Raji (cell line): ENCODE measurements at regions not wholly inside any gene's neighbourhood (a gene's known extent, or its start where the extent isn't known, plus 50 kb on each side); places are given as distances from the start of the nearest gene placed in this dataset.

Experiments used
- POLR2A ChIP-seq: IDR thresholded peaks from 2 replicates; pipeline ENCODE4 v1.6.1; 2011; ENCODE audit warnings: low read depth, low read length, control low read depth; ENCODE audit not compliant: insufficient read depth

GRCh38 chr14:105938055-105938863, 411.9 kb downstream of the TMEM121 start:
- no peak for TF ChIP-seq POLR2A

GRCh38 chr14:105938959-105939358, 412.6 kb downstream of the TMEM121 start:
- no peak for TF ChIP-seq POLR2A

- no peak for TF ChIP-seq POLR2A
Observed at GRCh38 chr14:105939810-105940508, 413.6 kb downstream of the TMEM121 start.

- TF ChIP-seq POLR2A: no peak
Observed at GRCh38 chr14:105940534-105941225, 414.3 kb downstream of the TMEM121 start.

GRCh38 chr14:105941226-105942166, 415.1 kb downstream of the TMEM121 start:
- TF ChIP-seq POLR2A: no peak

GRCh38 chr14:105943973-105944602, 417.7 kb downstream of the TMEM121 start:
- TF ChIP-seq POLR2A: no peak

- no peak for TF ChIP-seq POLR2A
Observed at GRCh38 chr14:105944632-105945610, 418.5 kb downstream of the TMEM121 start.

GRCh38 chr14:105945896-105946295, 419.5 kb downstream of the TMEM121 start:
- TF ChIP-seq POLR2A: no peak

DNA sequence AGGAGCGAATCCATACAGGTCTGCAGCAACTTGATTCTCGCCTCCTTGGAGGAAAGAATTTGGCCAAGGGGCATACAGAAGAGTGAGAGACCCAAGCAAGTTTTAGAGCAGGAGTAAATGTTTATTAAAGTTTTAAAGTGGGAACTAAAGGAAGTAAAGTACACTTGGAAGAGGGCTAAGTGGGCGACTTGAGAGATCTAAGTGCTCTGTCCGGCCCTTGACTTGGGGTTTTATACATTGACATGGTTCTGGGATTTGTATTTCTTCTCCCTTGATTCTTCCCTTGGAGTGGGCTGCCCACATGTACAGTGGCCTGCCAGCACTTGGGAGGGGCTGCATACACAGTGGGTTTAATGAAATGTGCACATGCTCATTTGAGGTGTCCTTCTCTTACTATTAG, 421.2 kb downstream of the TMEM121 start:
- no peak for TF ChIP-seq POLR2A

DNA sequence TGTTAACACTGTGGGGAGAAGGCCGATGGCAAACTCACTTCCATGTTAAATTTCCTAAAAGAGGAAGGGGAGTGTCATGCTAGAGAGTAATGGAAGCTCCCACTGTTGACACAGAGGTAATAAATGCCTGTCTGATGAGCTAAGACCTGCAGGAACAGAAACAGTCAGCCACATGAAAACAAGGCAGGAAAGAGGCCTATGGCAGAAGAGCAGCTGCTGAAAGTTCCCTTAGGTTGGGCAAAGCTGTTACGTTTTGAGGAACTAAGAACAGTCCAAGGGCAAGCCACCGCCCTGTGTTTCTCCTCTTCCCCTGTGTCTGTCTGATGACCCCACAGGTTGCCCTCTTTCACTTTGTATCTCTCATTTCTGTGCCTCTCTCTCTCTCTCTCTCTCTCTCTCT, 422.6 kb downstream of the TMEM121 start:
- TF ChIP-seq POLR2A: peak; percentile 31; the same call in 1 of the 2 replicates

DNA sequence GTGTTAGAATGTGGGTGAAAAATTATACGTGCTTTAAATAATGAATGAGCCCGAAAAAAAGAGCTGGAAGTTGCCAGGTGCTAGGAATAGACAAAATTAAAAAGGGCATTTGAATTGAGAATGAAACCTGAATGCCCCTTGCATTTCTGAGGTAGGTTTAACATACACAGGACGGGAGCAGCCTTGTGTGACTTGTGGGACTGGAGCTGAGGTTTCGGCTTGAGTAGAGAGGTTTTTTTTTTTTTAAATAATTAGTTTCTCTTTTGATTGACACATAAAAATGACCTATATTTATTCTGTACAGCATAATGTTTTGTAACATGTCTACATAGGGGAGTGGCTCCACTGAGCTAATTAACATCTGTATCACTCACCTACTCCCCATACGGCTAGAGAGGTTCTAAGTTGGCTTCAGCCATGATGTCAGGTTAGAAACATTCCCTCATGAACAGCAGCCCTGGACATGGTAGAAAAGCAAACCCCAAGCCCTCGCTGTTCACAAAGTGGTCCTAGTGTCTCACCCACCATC, 424.0 kb downstream of the TMEM121 start:
- peak; percentile 39; the same call in 1 of the 2 replicates for TF ChIP-seq POLR2A

DNA sequence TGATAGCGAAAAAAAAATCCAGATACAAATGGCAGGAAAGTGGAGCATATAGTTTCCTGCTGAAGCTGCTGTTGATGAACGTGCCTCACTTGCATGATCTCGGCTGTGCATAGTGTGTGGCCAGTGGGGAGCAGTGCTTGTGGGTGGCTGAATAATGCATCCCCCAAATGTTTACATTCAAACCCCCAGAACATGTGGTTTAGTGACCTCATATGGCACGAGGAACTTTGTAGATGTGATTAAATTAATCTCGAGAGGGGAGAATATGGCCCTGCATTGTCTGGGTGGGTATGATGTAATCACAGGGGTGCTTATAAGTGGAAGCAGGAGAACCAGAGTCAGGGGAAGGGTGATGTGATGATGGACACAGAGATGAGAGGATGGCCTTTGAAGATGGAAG, 425.0 kb downstream of the TMEM121 start:
- TF ChIP-seq POLR2A: no peak

DNA sequence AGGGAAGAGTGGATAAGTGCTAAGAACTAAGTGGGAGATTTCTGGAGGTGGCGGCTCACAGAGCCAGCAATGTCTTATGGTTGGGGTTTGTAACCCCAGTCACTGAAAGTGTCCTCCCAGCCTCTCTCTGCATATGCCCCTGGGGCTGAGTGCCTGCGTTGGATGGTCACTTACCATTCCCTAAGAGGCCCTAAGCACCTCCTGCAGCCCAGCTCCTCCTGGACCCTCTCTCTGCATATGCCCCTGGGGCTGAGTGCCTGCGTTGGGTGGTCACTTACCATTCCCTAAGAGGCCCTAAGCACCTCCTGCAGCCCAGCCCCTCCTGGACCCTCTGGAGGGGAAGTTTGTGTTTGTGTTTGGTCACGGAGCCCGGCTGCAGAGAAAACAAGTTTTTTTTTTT, 425.8 kb downstream of the TMEM121 start:
- no peak for TF ChIP-seq POLR2A
